Adipocyte (in vitro differentiated cells): ENCODE measurements at regions not wholly inside any gene's neighbourhood (a gene's known extent, or its start where the extent isn't known, plus 50 kb on each side); places are given as distances from the start of the nearest gene placed in this dataset.

Experiments
- DNase-seq: peaks from one replicate; pipeline ENCODE4 v3.0.0-alpha.2; 2015; ENCODE audit warnings: low read depth
- H3K27me3 ChIP-seq: replicated peaks from 2 replicates; pipeline ENCODE4 v1.7.0; 2013; ENCODE audit warnings: mild to moderate bottlenecking, low read length, moderate library complexity; ENCODE audit not compliant: control insufficient read depth, insufficient read depth
- H3K36me3 ChIP-seq: 2 replicates; pipeline ENCODE4 v1.7.0; 2013; ENCODE audit warnings: low read length, mild to moderate bottlenecking, moderate library complexity; ENCODE audit not compliant: control insufficient read depth, insufficient read depth, severe bottlenecking
- H3K4me1 ChIP-seq: 2 replicates; pipeline ENCODE4 v1.7.0; 2013; ENCODE audit warnings: mild to moderate bottlenecking, low read length, moderate library complexity; ENCODE audit not compliant: control insufficient read depth, insufficient read depth
- H3K4me3 ChIP-seq: 2 replicates; pipeline ENCODE4 v1.7.0; 2013; ENCODE audit warnings: mild to moderate bottlenecking, low read length, moderate library complexity
- H3K9ac ChIP-seq: 2 replicates; pipeline ENCODE4 v1.7.0; 2013; ENCODE audit warnings: mild to moderate bottlenecking, low read length, moderate library complexity
- H3K9me3 ChIP-seq: 2 replicates; pipeline ENCODE4 v1.7.0; 2013; ENCODE audit warnings: mild to moderate bottlenecking, low read length, moderate library complexity; ENCODE audit not compliant: control insufficient read depth

DNA sequence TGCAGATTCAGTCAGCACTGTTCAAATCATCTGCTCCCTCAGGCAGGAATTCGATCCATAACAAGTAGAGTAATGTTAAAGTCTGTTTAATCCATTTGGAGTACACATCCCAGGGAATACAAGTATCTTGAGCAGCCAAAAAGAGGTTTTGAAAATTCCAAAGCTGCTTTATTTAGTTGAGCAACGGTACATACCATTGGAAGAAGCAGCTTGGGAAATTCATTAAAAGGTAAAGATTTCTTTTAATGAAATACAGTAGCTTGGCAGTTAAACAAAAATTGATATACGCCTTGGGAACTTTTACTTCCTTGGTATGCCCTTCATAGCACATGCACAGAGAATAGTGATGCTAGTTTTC is 153.8 kb downstream of the LRIG3 start:
- DNase-seq, result peak; percentile 37
- no peak overlapping the region for H3K4me3 ChIP-seq
- H3K36me3 ChIP-seq, result no peaks in the 10 kb centered on the region
- peaks cover 14% of the 10 kb centered on the region for H3K9me3 ChIP-seq
- H3K9ac ChIP-seq, result no peak overlapping the region
- no peaks in the 10 kb centered on the region for H3K4me1 ChIP-seq
- no peaks in the 10 kb centered on the region for H3K27me3 ChIP-seq

DNA sequence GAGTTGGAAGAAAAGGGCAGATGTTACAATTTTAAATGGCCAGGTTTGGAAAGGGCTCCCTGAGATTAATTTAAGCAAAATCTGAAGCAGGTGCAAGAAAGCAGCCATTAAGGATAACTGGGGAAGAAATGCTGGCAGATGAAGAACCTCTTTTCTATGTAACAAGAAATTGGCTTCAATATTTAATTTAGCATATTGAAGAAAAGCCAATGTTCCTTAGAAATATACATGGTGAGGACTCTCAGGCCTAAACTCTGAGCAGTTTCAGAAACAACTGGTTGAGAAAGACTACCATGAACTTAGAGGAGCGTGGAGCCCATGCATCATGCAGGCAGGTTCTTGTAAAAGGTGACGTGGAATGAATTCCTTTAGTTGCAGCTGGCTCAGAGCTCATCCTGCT is 152.8 kb downstream of the LRIG3 start:
- no peaks in the 10 kb centered on the region for H3K27me3 ChIP-seq
- no peak for DNase-seq

DNA sequence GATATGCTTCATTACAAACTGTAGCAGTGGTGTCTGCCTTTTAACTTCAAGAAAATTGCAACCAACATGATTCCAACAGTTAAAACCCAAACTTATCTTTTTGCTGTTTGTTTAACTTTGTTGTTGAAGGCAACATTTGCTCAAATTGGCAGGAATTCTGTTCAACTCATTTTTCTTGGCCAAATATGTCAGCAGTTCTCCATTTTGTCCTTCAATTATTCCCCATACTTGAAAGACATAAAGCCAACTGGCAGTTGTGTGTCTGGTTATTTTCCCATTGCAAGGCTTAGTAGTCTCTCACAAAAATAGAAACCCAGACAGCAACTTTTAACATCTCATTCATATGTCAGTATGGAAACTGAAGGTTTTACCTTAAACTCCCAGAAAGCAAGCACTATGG is 146.3 kb downstream of the LRIG3 start:
- no peaks in the 10 kb centered on the region for H3K36me3 ChIP-seq
- DNase-seq, result no peak
- no peak overlapping the region for H3K4me3 ChIP-seq
- no peaks in the 10 kb centered on the region for H3K27me3 ChIP-seq
- peaks cover 8% of the 10 kb centered on the region for H3K9me3 ChIP-seq
- H3K9ac ChIP-seq, result no peak overlapping the region
- no peaks in the 10 kb centered on the region for H3K4me1 ChIP-seq

More for the DNA sequence above, 152.8 kb downstream of the LRIG3 start:
- H3K4me1 ChIP-seq, result no peaks in the 10 kb centered on the region
- no peaks in the 10 kb centered on the region for H3K36me3 ChIP-seq
- H3K9me3 ChIP-seq, result peaks cover 14% of the 10 kb centered on the region
- H3K4me3 ChIP-seq, result no peak overlapping the region
- H3K9ac ChIP-seq, result no peak overlapping the region

DNA sequence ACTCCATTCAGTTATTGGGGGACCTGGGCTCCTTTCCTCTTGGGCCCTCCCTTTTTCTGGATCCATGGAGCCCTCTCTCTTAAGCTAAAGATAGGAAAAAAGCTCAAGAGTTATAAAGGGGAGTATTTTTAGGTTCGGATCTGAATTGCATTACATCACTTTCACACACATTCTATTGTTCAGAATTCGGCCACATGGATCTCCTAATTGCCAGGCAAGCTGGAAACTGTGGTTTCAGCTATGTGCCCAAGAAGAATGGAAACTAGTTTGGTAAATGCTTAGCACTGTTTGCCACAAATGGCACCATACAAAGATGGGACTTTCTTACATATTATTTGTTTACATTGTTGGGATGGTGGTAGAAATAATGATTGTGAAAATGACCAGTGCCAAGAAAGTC is 145.6 kb downstream of the LRIG3 start:
- Histone ChIP-seq H3K9ac (no peak overlapping the region), H3K4me3 (no peak overlapping the region), H3K36me3 (no peaks in the 10 kb centered on the region), H3K27me3 (no peaks in the 10 kb centered on the region), H3K9me3 (peaks cover 2% of the 10 kb centered on the region), H3K4me1 (no peaks in the 10 kb centered on the region)
- no peak for DNase-seq

GRCh38 chr12:58775396-58775795 is 144.9 kb downstream of the LRIG3 start:
- Histone ChIP-seq H3K27me3 (no peaks in the 10 kb centered on the region), H3K36me3 (no peaks in the 10 kb centered on the region), H3K4me3 (no peak overlapping the region), H3K9ac (no peak overlapping the region), H3K9me3 (no peaks in the 10 kb centered on the region), H3K4me1 (no peaks in the 10 kb centered on the region)
- DNase-seq, result no peak

DNA sequence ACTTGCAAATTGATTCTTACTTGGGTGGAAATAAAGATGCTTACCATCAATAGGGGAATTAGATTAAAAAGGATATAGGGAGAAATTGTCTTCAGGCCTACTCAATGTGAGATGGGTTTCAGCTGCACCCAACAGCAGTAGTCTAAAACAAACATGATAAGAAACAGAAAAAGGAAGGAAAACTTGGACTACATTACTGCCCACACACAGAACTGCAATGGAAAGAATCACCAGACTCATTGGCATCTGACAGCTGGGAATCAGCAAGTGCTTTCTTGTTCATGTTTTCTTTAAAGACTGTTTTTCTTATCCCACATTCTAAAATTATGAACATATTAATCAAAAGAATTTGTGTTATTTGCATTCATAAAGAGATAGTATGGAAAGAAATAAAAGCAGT is 144.2 kb downstream of the LRIG3 start:
- H3K36me3 ChIP-seq, result no peaks in the 10 kb centered on the region
- no peak for DNase-seq
- no peaks in the 10 kb centered on the region for H3K4me1 ChIP-seq
- no peaks in the 10 kb centered on the region for H3K9me3 ChIP-seq
- no peak overlapping the region for H3K4me3 ChIP-seq
- H3K9ac ChIP-seq, result no peak overlapping the region
- H3K27me3 ChIP-seq, result no peaks in the 10 kb centered on the region

DNA sequence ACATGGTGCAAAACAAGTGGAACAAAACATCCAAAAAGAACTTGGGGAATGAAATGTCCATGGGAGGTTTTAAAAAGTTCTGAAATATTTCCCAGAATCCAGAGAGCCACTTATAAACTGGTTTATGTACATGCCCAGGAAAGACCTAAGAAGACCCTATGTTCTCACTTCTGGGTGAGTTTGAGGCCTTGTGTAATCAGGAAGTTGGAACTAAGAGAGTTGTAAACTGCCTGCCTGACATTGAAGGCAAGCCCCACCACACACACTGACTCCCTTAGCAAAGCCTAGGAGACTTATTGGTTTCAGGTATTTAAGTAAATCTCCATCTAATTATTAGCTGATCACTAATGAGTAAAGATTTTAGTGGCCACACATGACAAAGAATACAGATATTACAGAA is 142.5 kb downstream of the LRIG3 start:
- DNase-seq, result no peak
- H3K4me1 ChIP-seq, result no peaks in the 10 kb centered on the region

GRCh38 chr12:58781609-58782008 is 138.7 kb downstream of the LRIG3 start:
- Histone ChIP-seq H3K27me3 (no peaks in the 10 kb centered on the region), H3K36me3 (no peaks in the 10 kb centered on the region), H3K4me3 (no peak overlapping the region), H3K9me3 (no peaks in the 10 kb centered on the region), H3K9ac (no peak overlapping the region), H3K4me1 (no peaks in the 10 kb centered on the region)
- DNase-seq, result no peak

More for the DNA sequence above, 142.5 kb downstream of the LRIG3 start:
- Histone ChIP-seq H3K9ac (no peak overlapping the region), H3K36me3 (no peaks in the 10 kb centered on the region), H3K9me3 (no peaks in the 10 kb centered on the region), H3K4me3 (no peak overlapping the region), H3K27me3 (no peaks in the 10 kb centered on the region)

DNA sequence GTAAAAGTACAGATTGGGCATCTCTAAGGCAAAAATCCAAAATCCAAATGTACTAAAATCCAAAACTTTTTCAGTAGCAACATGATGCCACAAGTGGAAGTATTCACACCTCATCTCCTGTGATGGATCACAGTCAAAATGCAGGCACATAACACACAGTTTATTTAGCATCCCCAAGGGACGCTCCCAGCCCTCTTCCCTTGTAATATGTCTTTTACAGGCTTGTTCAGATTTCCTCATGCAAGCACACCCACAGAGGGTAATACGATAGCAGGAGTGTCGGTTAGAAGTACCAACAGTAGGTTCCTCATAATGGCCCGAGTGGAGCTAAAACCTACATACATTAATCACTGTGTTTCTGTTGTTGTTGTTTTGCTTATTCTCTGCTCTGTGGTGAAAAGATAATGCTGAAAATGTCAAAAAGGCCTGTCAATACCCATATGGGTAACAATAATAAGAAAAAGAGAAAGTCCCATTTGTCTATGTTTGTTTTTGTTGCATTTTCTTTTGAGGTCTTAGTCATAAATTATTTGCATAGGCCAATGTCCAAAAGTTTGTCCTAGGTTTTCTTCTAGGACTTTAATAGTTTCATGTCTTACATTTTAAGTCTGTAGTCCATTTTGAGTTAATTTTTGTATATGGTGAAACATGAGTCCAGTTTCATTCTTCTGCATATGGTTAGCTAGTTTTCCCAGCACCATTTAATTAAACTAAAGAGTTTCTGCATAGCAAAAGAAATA is 133.1 kb downstream of the LRIG3 start:
- no peak for DNase-seq
- H3K9ac ChIP-seq, result no peak overlapping the region
- no peaks in the 10 kb centered on the region for H3K9me3 ChIP-seq
- no peaks in the 10 kb centered on the region for H3K36me3 ChIP-seq
- no peaks in the 10 kb centered on the region for H3K27me3 ChIP-seq
- H3K4me3 ChIP-seq, result no peak overlapping the region
- H3K4me1 ChIP-seq, result no peaks in the 10 kb centered on the region

- no peak overlapping the region for H3K4me3 ChIP-seq
- no peak overlapping the region for H3K9ac ChIP-seq
- no peaks in the 10 kb centered on the region for H3K36me3 ChIP-seq
- no peaks in the 10 kb centered on the region for H3K4me1 ChIP-seq
- no peaks in the 10 kb centered on the region for H3K9me3 ChIP-seq
- no peaks in the 10 kb centered on the region for H3K27me3 ChIP-seq
- no peak for DNase-seq
These were observed 125.4 kb downstream of the LRIG3 start for GRCh38 chr12:58794859-58795258.

- Histone ChIP-seq H3K9me3 (no peaks in the 10 kb centered on the region), H3K36me3 (no peaks in the 10 kb centered on the region), H3K4me3 (no peak overlapping the region), H3K4me1 (no peaks in the 10 kb centered on the region), H3K27me3 (no peaks in the 10 kb centered on the region), H3K9ac (no peak overlapping the region)
- no peak for DNase-seq
These were observed 124.5 kb downstream of the LRIG3 start for GRCh38 chr12:58795825-58796224.

GRCh38 chr12:58801986-58802385 is 118.3 kb downstream of the LRIG3 start:
- no peaks in the 10 kb centered on the region for H3K36me3 ChIP-seq
- no peaks in the 10 kb centered on the region for H3K27me3 ChIP-seq
- H3K4me3 ChIP-seq, result no peak overlapping the region
- H3K4me1 ChIP-seq, result peaks cover 13% of the 10 kb centered on the region
- H3K9ac ChIP-seq, result no peak overlapping the region
- DNase-seq, result no peak
- H3K9me3 ChIP-seq, result no peaks in the 10 kb centered on the region
